CD8-positive, alpha-beta memory T cell (primary cell): ENCODE measurements at regions not wholly inside any gene's neighbourhood (a gene's known extent, or its start where the extent isn't known, plus 50 kb on each side); places are given as distances from the start of the nearest gene placed in this dataset.
"Not testable (repeated sequence)": the region's sequence is repeated elsewhere in the genome, so short reads cannot be mapped to it uniquely, and the experiment has no call there.

ENCODE experiments used
- CTCF ChIA-PET: fragments of 350-600 bp; sonication (Branson Sonifier 250); formaldehyde crosslinking; loops from one replicate; lab custom pipeline; 2021; ENCODE audit warnings: antibody characterized with exemption; lab: Charles Lee
- POLR2A ChIA-PET: fragments of 350-600 bp; sonication (Branson Sonifier 250); formaldehyde crosslinking; loops from one replicate; lab custom pipeline; 2021; ENCODE audit warnings: antibody characterized with exemption; lab: Charles Lee
- DNase-seq, 5 donors: peaks; one replicate each; pipeline versions ENCODE4 v3.0.0 to v3.0.0-alpha.2; 2020 to 2022; ENCODE audit warnings: mixed read lengths in 1 of 5
- H3K27ac ChIP-seq: one replicate; pipeline ENCODE4 v1.7.0; 2013; ENCODE audit warnings: low read depth, mild to moderate bottlenecking, low read length, moderate library complexity
- H3K27me3 ChIP-seq: 2 replicates; pipeline ENCODE4 v1.7.0; 2013; ENCODE audit warnings: low read length, mild to moderate bottlenecking; ENCODE audit not compliant: insufficient read depth, poor library complexity, severe bottlenecking
- H3K36me3 ChIP-seq: 2 replicates; pipeline ENCODE4 v1.7.0; 2013; ENCODE audit warnings: mild to moderate bottlenecking, low read length, moderate library complexity; ENCODE audit not compliant: insufficient read depth
- H3K4me1 ChIP-seq: 2 replicates; pipeline ENCODE4 v1.7.0; 2013; ENCODE audit warnings: mild to moderate bottlenecking, low read length, moderate library complexity; ENCODE audit not compliant: insufficient read depth
- H3K4me3 ChIP-seq: 2 replicates; pipeline ENCODE4 v1.7.0; 2013; ENCODE audit warnings: mild to moderate bottlenecking, low read length
- H3K9me3 ChIP-seq: 2 replicates; pipeline ENCODE4 v1.7.0; 2013; ENCODE audit warnings: mild to moderate bottlenecking, low read length
- H3K27ac Mint-ChIP-seq, 8 donors: one replicate each; pipeline ENCODE4 v1.8.0; 2020 to 2021; ENCODE audit warnings: mixed read lengths in 8 of 8, mild to moderate bottlenecking in 6 of 8, inconsistent platforms in 3 of 8, moderate library complexity in 3 of 8
- H3K27me3 Mint-ChIP-seq, 2 donors: one replicate each; pipeline ENCODE4 v1.8.0; 2020 to 2021; ENCODE audit warnings: mixed read lengths in 2 of 2, mild to moderate bottlenecking in 1 of 2, moderate library complexity in 1 of 2
- H3K36me3 Mint-ChIP-seq, 3 donors: one replicate each; pipeline ENCODE4 v1.8.0; 2020 to 2021; ENCODE audit warnings: mixed read lengths in 3 of 3, inconsistent platforms in 1 of 3, mild to moderate bottlenecking in 1 of 3
- H3K4me1 Mint-ChIP-seq, 3 donors: one replicate each; pipeline ENCODE4 v1.8.0; 2020 to 2021; ENCODE audit warnings: mixed read lengths in 3 of 3, inconsistent platforms in 1 of 3, mild to moderate bottlenecking in 1 of 3
- H3K4me3 Mint-ChIP-seq, 7 donors: one replicate each; pipeline ENCODE4 v1.8.0; 2020 to 2021; ENCODE audit warnings: mixed read lengths in 7 of 7, mild to moderate bottlenecking in 6 of 7, moderate library complexity in 4 of 7, inconsistent platforms in 2 of 7
- H3K9me3 Mint-ChIP-seq, 5 donors: one replicate each; pipeline ENCODE4 v1.8.0; 2020 to 2022; ENCODE audit warnings: mixed read lengths in 5 of 5, mild to moderate bottlenecking in 3 of 5, moderate library complexity in 2 of 5, inconsistent platforms in 1 of 5

DNA sequence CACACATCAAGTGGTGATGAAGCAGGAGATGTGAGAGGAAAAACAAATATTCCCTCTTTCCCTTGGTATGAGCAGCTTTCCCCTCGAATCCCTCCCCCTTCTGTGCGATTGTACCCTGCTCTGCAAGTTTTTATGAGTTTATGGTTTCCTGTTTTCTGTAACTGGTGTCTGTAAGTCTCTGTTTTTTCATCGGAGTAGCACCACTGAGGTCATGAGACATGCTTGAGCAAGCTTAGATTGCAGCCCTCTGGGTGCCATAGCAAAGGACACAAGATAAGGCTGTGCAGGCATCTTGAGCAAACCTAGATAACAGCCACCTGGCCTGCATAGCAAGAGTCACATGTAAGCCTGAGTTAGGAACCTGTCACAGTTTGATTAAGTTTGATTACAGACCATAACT is 174.6 kb upstream of the TGIF2LY start:
- DNase-seq, POLR2A ChIA-PET, H3K36me3 ChIP-seq, H3K4me3 Mint-ChIP-seq, H3K9me3 ChIP-seq, H3K36me3 Mint-ChIP-seq, H3K4me3 ChIP-seq, H3K27ac ChIP-seq, H3K27ac Mint-ChIP-seq, H3K9me3 Mint-ChIP-seq, H3K4me1 Mint-ChIP-seq, CTCF ChIA-PET, H3K27me3 Mint-ChIP-seq, H3K27me3 ChIP-seq, H3K4me1 ChIP-seq: not testable (repeated sequence)

DNA sequence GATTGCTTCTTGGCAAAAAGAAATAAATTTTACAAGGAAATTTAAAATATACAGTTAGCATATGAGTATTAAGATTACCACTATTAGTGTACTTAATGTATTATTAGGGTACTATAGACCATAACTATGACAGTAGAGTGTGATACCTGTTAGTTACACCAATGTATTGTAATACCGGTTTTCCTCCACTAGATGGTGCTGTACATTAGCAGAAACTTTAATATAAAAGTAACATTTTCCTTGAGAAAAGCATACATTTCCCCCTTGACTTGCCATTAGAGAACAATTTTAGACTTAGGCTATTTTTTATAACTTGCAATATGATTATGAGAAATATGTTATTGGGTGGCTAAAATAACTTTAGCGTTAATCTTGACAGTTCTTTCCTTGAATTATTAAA is 173.3 kb upstream of the TGIF2LY start:
- CTCF ChIA-PET, H3K27ac ChIP-seq, H3K4me3 ChIP-seq, H3K4me1 Mint-ChIP-seq, H3K36me3 ChIP-seq, H3K4me3 Mint-ChIP-seq, H3K9me3 ChIP-seq, DNase-seq, H3K27me3 Mint-ChIP-seq, H3K27me3 ChIP-seq, H3K27ac Mint-ChIP-seq, H3K4me1 ChIP-seq, H3K9me3 Mint-ChIP-seq, H3K36me3 Mint-ChIP-seq, POLR2A ChIA-PET: not testable (repeated sequence)

DNA sequence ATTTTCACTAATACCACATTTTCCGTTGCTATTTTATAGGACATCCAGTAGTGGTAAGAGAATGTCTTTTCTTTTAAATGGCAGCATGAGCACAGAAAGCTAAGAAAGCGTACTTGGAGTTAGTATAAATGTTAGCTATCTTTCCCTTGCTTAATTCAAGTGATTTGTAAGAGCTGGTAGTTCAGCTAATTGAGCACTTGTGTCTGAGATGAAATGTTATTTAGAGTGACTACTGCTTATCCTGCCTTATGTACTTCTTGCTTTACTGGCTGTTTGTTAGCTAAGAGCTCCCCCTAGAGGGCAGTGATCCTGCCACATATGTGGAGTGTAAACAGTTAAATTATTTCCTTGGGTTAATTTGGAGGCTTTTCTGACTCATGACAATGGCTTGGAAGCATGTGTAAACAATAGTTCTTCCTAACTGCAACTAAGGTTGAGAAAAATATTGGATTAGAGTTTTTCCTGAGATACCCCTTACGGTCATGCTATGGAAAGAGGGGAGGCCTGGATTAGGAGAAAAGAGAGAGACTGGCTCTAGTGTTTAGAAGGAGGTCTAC is 171.9 kb upstream of the TGIF2LY start:
- H3K4me1 ChIP-seq, H3K9me3 Mint-ChIP-seq, DNase-seq, H3K27me3 ChIP-seq, H3K27ac ChIP-seq, CTCF ChIA-PET, H3K4me3 ChIP-seq, H3K27ac Mint-ChIP-seq, H3K4me3 Mint-ChIP-seq, H3K4me1 Mint-ChIP-seq, H3K9me3 ChIP-seq, H3K36me3 Mint-ChIP-seq, H3K27me3 Mint-ChIP-seq, POLR2A ChIA-PET, H3K36me3 ChIP-seq: not testable (repeated sequence)

DNA sequence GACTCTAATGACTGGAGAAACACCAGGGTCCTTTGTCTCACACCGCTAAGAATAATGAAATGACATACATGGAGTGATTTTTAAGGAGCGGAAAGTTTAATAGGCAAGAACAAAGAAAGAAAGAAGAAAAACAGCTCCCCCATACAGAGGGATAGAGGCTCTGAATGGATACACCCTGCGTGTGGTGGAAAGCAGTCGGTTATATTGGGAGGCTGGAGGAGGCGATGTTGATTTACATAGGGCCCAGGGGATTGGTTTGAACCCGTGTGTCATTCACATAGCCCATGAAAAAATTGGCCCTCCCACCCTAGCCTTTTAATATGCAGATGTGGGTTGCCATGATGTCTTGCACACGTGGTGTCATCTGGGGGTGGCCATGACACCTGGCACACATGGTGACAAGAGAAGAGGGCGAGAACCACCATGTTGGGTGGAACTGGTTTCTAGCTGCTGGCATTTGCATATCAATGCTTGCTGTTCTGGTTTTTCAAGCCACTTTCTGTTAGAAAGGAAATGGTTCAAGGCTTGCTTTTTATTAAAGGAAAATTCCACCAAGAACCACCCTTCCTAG is 168.5 kb upstream of the TGIF2LY start:
- H3K4me1 ChIP-seq, DNase-seq, H3K36me3 Mint-ChIP-seq, H3K36me3 ChIP-seq, H3K9me3 ChIP-seq, H3K4me3 ChIP-seq, H3K9me3 Mint-ChIP-seq, POLR2A ChIA-PET, H3K27ac ChIP-seq, CTCF ChIA-PET, H3K27me3 Mint-ChIP-seq, H3K27ac Mint-ChIP-seq, H3K4me1 Mint-ChIP-seq, H3K27me3 ChIP-seq, H3K4me3 Mint-ChIP-seq: not testable (repeated sequence)
